Ramos (cell line): ENCODE measurements at regions not wholly inside any gene's neighbourhood (a gene's known extent, or its start where the extent isn't known, plus 50 kb on each side); places are given as distances from the start of the nearest gene placed in this dataset.

ENCODE experiments used
- in situ Hi-C: fragments of 300-500 bp; cut with MboI; formaldehyde crosslinking; loops from one replicate; pipeline ENCODE4 v1.14.3; 2022; ENCODE audit warnings: low sequenced_read_pairs; ENCODE audit not compliant: unreplicated experiment

DNA sequence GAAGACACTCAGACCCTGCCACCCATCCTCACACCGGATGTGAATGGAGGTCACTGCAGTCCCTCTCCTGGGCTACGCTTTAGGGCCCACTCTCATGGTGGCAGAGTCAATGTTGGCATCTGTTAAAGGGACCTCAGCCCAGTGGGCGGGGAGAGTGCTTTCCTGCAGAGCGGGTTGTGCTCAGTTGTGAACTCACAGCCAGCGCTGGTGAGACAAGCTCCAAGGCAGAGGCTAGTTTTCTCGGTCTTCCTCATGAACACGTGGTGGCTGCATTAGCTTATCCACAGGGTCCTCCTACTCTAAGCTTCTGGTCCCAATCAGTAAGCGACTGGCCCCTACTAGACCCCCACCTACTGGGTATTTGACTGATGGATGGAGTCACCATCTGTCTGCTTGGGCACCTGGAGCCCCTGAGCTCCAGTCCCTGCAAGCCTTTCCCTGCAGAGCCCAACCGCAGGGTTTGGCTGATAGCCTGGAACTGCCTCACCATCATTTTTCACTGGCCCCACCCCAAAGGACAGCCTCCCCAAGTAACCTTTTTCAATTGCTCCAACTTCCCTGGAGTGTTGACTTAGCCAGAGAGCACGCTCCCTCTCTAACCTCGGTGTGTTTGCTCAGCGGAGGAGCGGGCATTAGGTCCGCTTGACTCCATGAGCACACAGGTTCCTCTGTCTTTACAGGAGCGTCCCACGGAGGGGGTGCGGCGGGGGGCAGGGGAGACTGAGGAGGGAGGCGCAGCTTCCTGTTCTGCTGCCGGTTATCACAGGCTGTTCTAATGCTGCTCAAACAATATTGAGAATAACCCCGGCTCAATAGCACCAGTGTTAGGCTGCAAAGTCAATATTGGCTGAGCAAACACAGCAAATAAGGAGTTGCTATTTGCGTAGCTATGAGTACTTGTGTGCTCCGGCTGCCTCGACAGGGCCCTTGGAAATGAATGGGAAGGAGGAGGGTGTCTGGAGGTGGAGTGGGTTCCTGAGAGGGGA lies 141.7 kb downstream of the RPLP1 start:
- in situ Hi-C loops: no loop called here

DNA sequence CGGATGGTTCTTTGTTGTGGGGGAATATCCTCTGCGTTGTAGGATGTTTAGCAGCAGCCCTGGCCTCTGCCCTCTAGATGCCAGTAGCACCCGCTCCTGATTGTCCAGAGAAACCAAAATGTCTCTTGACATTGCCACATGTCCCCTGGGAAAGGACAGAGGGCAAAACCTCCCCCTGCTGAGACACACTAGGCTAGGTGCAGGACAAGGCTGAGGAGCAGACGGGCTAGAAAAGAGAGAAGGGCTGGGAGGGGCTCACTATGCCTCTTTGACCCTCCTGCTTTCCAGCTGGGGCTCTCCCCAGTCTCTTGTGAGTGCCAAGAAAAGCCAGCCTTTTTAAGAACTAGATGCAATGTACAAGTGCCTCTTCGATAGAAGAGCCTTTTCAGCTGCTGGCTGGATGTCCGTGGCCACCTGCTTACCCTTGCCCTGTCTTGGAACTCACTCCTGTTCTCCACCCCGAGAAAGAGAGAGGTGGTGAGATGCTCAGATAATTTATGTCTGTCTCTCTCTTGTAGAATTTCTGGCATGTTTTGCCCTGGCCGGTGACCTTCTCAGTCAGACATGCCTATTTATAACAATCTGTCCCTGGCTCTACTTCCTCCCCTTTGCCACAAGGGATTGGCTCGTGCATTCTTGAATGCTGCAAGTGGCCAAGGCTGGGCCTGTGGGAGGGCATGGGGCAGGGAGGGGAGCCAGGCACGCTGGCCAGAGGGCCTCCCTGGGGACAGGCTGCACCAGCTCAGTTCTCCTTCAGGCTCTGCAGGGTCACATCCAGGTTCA lies 142.6 kb downstream of the RPLP1 start:
- in situ Hi-C loops: no loop called here

DNA sequence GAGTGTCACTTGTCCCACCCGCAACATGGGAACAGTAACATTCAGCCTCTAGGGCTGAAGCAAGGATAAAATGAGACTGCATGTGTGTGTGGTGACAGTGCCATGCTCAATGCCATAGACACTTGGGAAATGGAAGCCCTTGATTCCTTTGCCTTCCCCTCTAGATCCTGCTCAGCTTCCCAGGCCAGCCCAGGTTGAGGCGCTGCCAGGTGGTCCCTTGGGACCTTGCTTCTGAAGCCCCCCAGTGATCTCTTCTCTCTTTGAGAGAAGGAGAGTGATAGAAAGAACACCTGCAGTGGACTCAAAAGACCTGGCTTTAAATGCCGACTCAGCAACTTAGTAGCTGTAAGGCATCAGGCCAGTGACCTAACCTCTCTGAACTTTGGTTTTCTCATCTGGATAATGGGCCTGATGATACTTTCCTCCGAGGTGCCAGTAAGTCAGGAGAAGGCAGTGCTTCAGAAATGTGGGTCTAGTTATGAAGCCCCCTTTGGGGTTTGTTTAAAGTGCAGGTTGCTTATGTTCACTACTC lies 144.5 kb downstream of the RPLP1 start:
- in situ Hi-C loops: no loop called here

DNA sequence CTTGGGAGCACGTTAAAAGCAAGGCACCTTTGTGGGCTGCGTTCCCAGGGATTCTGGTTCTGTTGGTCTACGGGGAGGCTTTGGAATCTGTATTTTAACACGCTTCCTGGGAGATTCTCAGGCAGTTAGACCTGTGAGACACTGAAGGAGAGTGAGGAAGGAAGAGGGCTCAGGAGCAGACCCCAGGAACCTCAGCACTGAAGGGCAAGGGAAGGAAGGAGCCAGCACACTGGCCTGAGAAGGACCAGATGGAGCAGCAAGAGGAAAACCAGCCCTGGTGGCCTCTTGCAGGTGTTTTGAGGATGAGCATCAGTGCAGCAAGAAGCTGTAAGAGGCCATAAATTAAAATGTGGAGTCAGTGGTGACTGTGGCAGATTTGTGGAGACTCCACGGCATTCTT lies 146.7 kb downstream of the RPLP1 start:
- in situ Hi-C loops: no loop called here

DNA sequence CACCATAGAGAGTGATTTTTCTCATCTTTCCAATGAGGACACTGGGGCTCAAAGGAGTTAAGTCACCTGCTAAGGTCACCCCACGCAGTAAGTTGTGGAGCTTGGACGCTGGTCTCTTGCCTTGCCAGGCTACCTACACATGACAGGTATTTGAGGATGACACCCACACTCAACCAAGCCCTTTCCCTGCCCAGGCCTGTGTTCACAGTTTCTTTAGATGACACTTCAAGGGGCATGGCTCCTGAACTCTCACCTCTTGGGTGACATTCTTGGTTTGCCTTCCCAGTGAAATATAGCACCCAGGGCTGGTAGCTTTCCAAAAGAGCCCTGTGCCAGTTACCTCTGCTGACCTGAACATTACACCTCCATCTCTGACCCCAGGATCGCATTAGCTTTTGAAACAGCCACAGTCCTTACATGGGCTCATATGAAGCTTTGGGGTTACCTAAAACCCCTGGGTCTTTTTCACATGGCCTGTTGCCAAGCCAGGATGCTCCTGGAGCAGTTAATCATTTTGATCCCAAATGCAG lies 148.0 kb downstream of the RPLP1 start:
- in situ Hi-C loops: no loop called here

DNA sequence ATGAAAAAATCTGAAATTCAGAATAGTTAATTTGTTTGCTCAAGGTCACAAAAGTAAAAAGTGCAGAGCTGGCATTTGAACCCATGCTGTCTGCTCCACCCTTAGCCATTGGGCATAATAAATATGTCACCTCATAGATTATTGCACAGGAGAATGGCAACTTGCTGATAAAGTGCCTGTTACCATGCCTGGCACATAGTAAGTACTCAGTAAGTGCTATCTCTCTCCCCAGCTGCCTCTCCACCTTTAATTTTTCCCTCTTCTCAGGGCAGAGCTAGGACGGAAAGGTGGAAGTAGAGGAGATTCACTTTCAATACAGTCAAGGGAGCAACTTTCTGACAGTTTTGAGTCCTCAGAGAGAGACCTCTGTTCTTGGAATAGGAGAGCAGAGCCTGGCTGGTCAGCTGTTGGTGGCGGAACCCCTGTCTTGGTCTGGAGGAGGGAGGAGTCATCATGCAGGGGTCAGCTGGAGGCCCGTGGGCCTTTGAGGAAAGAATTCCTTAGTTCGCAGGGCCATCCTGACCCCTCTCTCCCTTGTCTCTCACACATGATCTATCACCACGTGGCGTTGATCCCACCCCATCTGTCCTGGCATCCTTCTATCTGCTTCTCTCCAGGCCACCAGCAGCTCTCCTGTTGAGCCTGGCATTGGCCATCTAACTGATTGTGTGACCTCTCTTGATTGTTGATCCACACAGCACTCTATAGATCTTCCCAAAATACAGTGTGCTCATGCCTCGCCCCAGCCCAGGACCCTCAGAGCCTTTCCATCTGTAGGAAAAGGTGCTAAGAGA lies 149.3 kb downstream of the RPLP1 start:
- in situ Hi-C loops: no loop called here

- in situ Hi-C loops: no loop called here
Observed at GRCh38 chr15:69602921-69603320, 150.3 kb downstream of the RPLP1 start.

DNA sequence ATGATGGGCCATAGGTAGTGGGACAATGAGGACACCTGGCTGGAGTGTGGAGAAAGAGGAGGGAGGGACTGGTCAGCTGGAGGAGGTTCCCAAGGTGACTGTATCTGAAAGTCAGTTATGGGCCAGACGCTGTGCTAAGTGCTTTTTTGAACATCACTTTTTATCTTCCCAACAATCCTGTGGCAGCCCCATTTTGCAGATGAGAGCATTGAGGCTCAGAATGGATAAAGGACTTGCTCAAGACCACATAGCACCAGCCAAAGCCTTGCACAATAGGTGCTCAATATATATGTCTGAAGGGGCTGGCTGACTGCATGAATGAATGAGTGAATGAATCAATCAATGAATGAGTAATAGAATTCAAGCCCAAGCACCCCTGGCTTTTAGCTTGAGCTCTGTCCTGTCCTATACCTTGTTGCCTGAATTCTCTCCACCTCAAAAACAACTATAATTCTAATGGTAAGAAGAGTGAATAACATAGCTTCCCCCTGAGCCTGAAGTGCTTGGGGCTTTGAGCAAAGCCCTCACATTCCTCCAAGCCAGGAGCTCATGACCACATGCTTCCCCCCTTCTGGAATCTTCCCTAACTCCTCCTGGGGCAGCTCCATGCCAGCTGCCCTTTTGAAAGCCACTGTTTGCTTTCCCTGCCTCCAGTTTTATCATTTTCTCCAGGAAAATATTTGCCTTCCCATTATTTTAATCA lies 150.9 kb downstream of the RPLP1 start:
- in situ Hi-C loops: no loop called here

- in situ Hi-C loops: no loop called here
Observed at GRCh38 chr15:69604072-69604411, 151.4 kb downstream of the RPLP1 start.

DNA sequence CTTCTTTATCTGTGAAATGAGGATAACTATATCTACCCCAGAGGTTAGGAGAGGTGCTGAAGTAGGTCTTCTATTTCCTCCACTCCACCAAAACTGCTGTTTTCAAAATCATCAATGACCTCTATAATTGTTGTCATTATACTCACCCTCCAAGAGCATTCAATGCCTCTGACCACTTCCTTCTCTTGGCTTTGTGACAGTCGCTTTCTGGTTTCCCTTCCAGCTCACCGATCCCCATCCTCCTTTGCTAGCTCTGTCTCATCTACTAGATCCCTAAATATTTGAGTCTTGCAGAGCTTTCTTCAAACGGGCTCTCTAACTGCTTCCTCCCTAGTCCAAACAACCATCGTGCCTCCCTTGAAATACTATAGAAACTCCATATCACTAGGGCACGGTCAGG lies 153.5 kb downstream of the RPLP1 start:
- in situ Hi-C loops: no loop called here

DNA sequence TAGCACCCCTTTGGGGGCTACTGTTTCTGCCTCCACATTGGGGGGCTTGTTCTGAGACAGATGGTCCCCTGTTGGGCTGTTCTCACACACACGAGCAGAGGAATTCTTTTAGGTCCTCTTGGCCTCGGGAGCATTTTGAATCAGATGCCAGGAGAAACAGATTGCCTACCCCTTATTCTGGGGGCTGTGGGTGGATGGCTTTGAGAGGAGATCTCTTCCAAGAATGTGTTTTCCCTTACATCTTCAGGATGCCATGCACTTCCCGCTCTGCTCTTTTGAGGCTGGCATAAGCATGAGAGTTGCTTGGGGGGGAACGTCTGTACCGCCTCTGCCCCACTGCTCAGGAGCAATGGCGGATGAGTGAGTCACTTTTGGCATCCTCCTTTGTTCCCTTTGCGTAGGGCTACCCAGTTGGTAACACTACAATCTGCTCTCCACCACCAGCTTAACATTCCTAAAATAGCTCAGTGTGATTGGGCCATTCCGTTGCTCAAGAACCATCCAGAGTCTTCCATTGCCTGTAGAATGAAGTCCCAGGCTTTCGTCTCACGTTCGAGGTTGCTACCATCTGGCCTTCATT lies 154.4 kb downstream of the RPLP1 start:
- in situ Hi-C loops: no loop called here

DNA sequence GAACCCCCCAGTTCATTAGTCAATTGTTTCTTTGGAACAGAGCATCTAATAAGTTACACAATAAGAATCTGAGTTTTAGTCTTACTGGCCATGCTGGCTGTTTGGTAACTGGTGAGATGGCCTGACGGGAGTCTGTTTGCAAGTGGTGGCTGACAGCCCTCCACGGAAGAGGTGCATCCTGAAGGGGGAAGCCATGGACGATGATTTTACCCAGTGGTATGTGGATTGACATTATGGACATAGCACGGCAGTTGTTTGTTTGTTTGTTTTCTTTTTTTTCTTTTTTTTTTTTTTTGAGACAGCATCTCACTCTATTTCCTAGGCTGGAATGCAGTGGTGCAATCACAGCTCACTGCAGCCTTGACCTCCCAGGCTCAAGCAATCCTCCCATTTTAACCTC lies 156.0 kb downstream of the RPLP1 start:
- in situ Hi-C loops: no loop called here

- in situ Hi-C loops: no loop called here
Observed at GRCh38 chr15:69609176-69609575, 156.6 kb downstream of the RPLP1 start.

- in situ Hi-C loops: no loop called here
Observed at GRCh38 chr15:69609776-69610175, 157.2 kb downstream of the RPLP1 start.

DNA sequence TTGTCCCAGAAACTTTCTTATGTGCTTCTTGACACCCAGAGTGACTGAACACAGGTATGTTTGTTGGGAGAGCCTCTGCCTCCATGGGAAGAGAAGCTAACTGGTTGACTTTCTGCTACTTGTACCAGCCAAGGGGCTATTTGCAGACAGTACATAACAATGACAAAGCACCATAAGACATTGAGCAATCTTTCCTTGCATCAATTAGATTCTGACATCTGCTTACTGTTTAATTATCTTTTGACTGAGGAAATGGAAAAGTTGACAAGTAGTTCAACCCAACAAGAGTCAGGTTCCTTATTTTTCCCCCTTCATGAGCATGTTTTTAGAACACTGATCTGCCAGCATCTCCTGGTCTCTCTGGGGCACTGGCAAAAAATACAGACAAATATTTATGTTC lies 157.7 kb downstream of the RPLP1 start:
- in situ Hi-C loops: no loop called here

DNA sequence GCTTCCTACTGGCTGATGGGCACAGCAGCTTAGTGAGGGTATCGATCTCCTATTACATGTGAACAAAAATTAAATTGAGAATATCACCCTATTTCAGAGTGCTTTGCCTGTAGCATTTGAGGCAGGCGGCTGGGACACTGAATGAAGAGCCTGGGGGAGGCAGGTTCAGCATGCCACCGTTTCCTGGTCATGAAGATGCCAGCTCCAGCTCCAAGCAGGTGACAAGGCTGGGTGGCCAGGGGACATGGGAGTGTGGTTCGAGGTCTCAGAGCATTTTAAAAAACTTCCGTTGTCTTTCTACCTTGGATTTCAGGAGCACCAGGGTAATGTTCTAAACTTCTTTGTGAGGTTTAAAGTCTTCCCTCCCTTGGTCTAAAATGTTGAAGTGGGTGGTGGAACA lies 158.2 kb downstream of the RPLP1 start:
- in situ Hi-C loops: no loop called here

DNA sequence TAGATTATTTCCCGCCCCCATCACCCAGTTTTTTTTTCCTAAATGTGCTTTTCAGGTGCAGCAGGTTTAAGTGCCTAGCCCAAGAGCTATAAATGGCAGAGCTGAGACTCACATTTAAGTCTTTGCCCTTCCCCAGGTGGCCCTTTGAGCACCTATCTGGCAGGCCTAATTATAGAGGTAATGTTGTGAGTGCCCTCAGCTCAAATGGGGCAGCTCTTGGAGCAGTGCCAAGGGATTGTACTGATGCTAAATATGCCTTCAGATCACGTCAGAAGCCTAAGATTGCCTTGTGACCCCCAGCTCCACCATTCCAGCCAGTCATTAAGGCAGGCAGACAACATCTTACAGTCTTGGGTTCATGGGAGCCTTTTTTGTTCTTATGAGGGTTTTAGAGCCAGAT lies 159.5 kb downstream of the RPLP1 start:
- in situ Hi-C loops: no loop called here

GRCh38 chr15:69613182-69613581 lies 160.6 kb downstream of the RPLP1 start:
- in situ Hi-C loops: no loop called here

DNA sequence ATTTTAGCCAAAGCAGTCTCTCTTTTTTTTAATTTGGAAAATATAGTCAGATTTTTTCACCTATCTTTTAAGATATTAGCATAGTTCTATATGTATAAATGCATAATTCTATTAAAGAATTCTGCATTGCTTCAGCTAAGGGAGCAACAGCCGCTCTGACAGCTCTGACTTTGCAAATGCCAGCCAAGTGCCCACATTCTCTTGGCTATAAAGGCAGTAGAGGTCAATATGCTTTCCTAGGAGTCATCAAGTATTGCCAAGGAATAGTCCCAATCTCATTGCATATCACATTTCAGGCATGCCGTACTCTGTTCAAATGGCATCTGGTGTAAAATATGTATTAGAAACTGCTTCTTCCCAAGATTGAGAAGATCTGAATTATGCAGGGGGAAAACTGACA lies 161.4 kb downstream of the RPLP1 start:
- in situ Hi-C loops: no loop called here
